Spleen (tissue), 7 donors: ENCODE measurements at regions not wholly inside any gene's neighbourhood (a gene's known extent, or its start where the extent isn't known, plus 50 kb on each side); places are given as distances from the start of the nearest gene placed in this dataset.

Experiments used
- CTCF ChIP-seq, 11 experiments: fragments of 200-600 bp in 7 of 11; fragments of 450-650 bp in 4 of 11; sonication (generic) in 4 of 11; IDR thresholded peaks in 8 of 11; conservative IDR thresholded peaks in 3 of 11; 1 replicate in 7 of 11; 2 replicates in 4 of 11; pipeline versions ENCODE4 v1.4.0 to v1.8.0; 2016 to 2021; ENCODE audit warnings: antibody characterized with exemption in 11 of 11, inconsistent platforms in 4 of 11, mild to moderate bottlenecking in 1 of 11
- POLR2A ChIP-seq, 3 donors: fragments of 450-650 bp; IDR thresholded peaks; one replicate each; pipeline ENCODE4 v1.5.1; 2017; ENCODE audit warnings: antibody characterized with exemption in 3 of 3, mild to moderate bottlenecking in 1 of 3
- donor health status: DM: no; HTN: no; CAD: no; lungs with moderate emphysema.
- donor health status: DM: no; HTN: no; CAD: no.
- donor health status: DM: no; HTN: no; CAD: no.

GRCh38 chr1:54479841-54480524, 68.0 kb upstream of the ACOT11 start:
- TF ChIP-seq CTCF (IDR thresholded peaks at IDR 0.05 in 8 of 11, conservative IDR thresholded peaks at IDR 0.05 in 3 of 11), result no peak
- no peak for TF ChIP-seq POLR2A (IDR thresholded peaks at IDR 0.05)
